Activated CD8-positive, alpha-beta T cell treated with anti-CD3 and anti-CD28 coated beads for 36 hours (primary cell): ENCODE measurements at regions not wholly inside any gene's neighbourhood (a gene's known extent, or its start where the extent isn't known, plus 50 kb on each side); places are given as distances from the start of the nearest gene placed in this dataset.

Source experiments
- ATAC-seq: fragments of 200-7000 bp; cut with Tn5 transposase; one replicate; pipeline ENCODE4 v1.10.0; 2021; ENCODE audit warnings: mild to moderate bottlenecking, moderate library complexity
- CTCF ChIA-PET: fragments of 350-600 bp; sonication (Branson Sonifier 250); formaldehyde crosslinking; loops from one replicate; lab custom pipeline; 2021; ENCODE audit warnings: antibody characterized with exemption; lab: Charles Lee
- POLR2A ChIA-PET: fragments of 350-600 bp; sonication (Branson Sonifier 250); formaldehyde crosslinking; loops from one replicate; lab custom pipeline; 2021; ENCODE audit warnings: antibody characterized with exemption; lab: Charles Lee
- DNase-seq: peaks from one replicate; pipeline ENCODE4 v3.0.0-alpha.2; 2020
- H3K27ac Mint-ChIP-seq: one replicate; pipeline ENCODE4 v1.8.0; 2021; ENCODE audit warnings: mild to moderate bottlenecking, mixed read lengths
- H3K27me3 Mint-ChIP-seq: one replicate; pipeline ENCODE4 v1.8.0; 2021; ENCODE audit warnings: mixed read lengths
- H3K36me3 Mint-ChIP-seq: one replicate; pipeline ENCODE4 v1.8.0; 2021; ENCODE audit warnings: low read depth, mixed read lengths
- H3K4me1 Mint-ChIP-seq: one replicate; pipeline ENCODE4 v1.8.0; 2021; ENCODE audit warnings: low read depth, mixed read lengths
- H3K4me3 Mint-ChIP-seq: one replicate; pipeline ENCODE4 v1.8.0; 2021; ENCODE audit warnings: mild to moderate bottlenecking, moderate library complexity, mixed read lengths
- H3K9me3 Mint-ChIP-seq: one replicate; pipeline ENCODE4 v1.8.0; 2021; ENCODE audit warnings: mixed read lengths
- CTCF ChIP-seq: fragments of 200-600 bp; IDR thresholded peaks from one replicate; pipeline ENCODE4 v1.8.0; 2022; ENCODE audit warnings: antibody characterized with exemption, mild to moderate bottlenecking
- intact Hi-C: fragments of 100-400 bp; cut with micrococcal nuclease; formaldehyde crosslinking; loops from one replicate; pipeline ENCODE4 v1.10.0; 2022

DNA sequence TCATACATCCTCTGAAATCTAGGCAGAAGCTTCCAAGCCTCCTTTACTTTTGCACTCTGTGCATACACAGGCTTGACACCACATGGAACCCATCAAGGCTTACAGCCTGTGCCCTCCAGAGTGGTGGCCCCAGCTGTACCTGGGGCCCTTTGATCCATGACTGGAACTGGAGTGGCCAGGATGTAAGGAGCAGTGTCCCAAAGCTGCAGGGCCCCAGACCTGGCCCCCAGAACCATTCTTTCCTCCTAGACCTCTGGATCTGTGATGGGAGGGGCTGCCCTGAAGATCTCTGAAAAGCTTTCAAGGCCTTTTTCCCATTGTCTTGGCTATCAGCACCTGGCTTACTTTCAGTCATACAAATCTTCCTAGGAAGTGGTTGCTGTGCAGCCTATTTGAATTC is 63.1 kb upstream of the NOL4 start:
- TF ChIP-seq CTCF = no peak
- ATAC-seq = no peak
- DNase-seq = no peak
- H3K27ac Mint-ChIP-seq = no peak overlapping the region
- no peaks in the 10 kb centered on the region for H3K36me3 Mint-ChIP-seq
- ChIA-PET POLR2A (no interaction called here), CTCF (no interaction called here)
- H3K9me3 Mint-ChIP-seq = peaks cover 9% of the 10 kb centered on the region
- H3K4me3 Mint-ChIP-seq = no peak overlapping the region
- no peaks in the 10 kb centered on the region for H3K4me1 Mint-ChIP-seq
- intact Hi-C loops = no loop called here
- no peaks in the 10 kb centered on the region for H3K27me3 Mint-ChIP-seq

- H3K4me3 Mint-ChIP-seq = no peak overlapping the region
- ATAC-seq (no peak), DNase-seq (no peak)
- ChIA-PET POLR2A (no interaction called here), CTCF (no interaction called here)
- H3K27me3 Mint-ChIP-seq = no peaks in the 10 kb centered on the region
- intact Hi-C loops = no loop called here
- TF ChIP-seq CTCF = no peak
- no peaks in the 10 kb centered on the region for H3K4me1 Mint-ChIP-seq
- peaks cover 7% of the 10 kb centered on the region for H3K9me3 Mint-ChIP-seq
- H3K27ac Mint-ChIP-seq = no peak overlapping the region
- H3K36me3 Mint-ChIP-seq = no peaks in the 10 kb centered on the region
Measured at GRCh38 chr18:34292594-34292993, 67.9 kb upstream of the NOL4 start.

DNA sequence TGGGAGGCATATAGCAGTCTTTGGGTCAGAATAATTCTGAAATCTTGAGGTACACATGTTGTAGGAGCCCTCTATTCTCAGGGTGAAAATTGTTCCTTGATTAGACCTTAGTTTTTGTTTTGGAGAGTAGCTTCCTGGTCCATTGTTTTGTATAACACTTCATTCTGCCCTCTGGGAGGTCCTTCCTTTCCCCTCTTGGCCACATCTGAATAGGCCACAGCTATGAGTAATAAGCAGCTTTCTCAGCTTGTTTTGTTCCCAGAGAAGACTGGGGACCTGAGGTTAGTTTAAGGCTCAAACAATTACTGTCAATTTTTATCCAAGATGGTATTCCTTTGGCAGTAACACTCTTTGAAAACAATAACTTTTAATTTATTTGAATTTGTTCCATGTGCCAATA is 72.6 kb upstream of the NOL4 start:
- Mint-ChIP-seq H3K9me3 (peaks cover 5% of the 10 kb centered on the region), H3K36me3 (no peaks in the 10 kb centered on the region), H3K4me3 (no peak overlapping the region), H3K4me1 (no peaks in the 10 kb centered on the region), H3K27me3 (no peaks in the 10 kb centered on the region), H3K27ac (no peak overlapping the region)
- intact Hi-C loops = no loop called here
- DNase-seq (no peak), ATAC-seq (no peak)
- no peak for TF ChIP-seq CTCF
- CTCF ChIA-PET = no interaction called here
- POLR2A ChIA-PET = no interaction called here

DNA sequence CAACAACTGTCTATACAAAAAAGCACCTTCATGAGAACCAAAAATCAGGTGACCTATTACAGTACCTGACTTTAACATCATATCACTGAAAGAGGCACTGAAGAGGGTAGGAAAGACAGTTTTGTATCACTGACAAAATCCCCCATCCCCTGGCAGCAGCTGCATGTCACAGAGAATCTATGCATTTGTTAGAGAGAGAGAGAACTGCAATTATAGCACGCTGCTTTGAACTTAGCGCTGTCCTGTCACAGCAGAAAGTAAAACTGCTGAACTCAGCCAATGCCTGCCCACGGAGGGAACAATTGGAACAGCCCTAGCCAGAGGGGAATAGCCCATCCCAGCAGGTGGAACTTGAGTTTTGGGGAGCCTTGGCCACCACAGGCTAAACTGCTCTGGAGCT is 75.1 kb upstream of the NOL4 start:
- intact Hi-C loops = no loop called here
- CTCF ChIA-PET = no interaction called here
- Mint-ChIP-seq H3K4me1 (no peaks in the 10 kb centered on the region), H3K36me3 (no peaks in the 10 kb centered on the region), H3K4me3 (no peak overlapping the region), H3K9me3 (peaks cover 3% of the 10 kb centered on the region), H3K27me3 (no peaks in the 10 kb centered on the region), H3K27ac (no peak overlapping the region)
- no peak for ATAC-seq
- no peak for DNase-seq
- TF ChIP-seq CTCF = no peak
- POLR2A ChIA-PET = no interaction called here

GRCh38 chr18:34311468-34311867 is 86.8 kb upstream of the NOL4 start:
- Mint-ChIP-seq H3K9me3 (peaks cover 3% of the 10 kb centered on the region), H3K4me1 (no peaks in the 10 kb centered on the region), H3K27ac (no peak overlapping the region), H3K36me3 (no peaks in the 10 kb centered on the region), H3K4me3 (no peak overlapping the region), H3K27me3 (no peaks in the 10 kb centered on the region)
- CTCF ChIA-PET = no interaction called here
- TF ChIP-seq CTCF = no peak
- DNase-seq (no peak), ATAC-seq (no peak)
- intact Hi-C loops = no loop called here
- POLR2A ChIA-PET = no interaction called here
